ENCODE measurements at regions not wholly inside any gene's neighbourhood (a gene's known extent, or its start where the extent isn't known, plus 50 kb on each side); places are given as distances from the start of the nearest gene placed in this dataset.

GRCh38 chr10:36779238-36779846, 346.1 kb upstream of the ANKRD30A start:
- Histone ChIP-seq H3K9me2 (ENCODE audit: insufficient read depth) (no peaks in the 10 kb centered on the region), H3K36me3 (ENCODE audit: control insufficient read depth in 1 of 2, insufficient read depth in 2 of 2, low read length in 2 of 2) (no peaks in the 10 kb centered on the region), H3K27ac (ENCODE audit: low read depth, low read length) (no peak overlapping the region), H3K9me3 (ENCODE audit: control insufficient read depth in 1 of 2, insufficient read depth in 1 of 2, low read depth in 1 of 2, low read length in 2 of 2) (peaks cover 0 to 4% of the 10 kb centered on the region in 2 experiments; a peak in 3 of 4 replicates), H4K20me1 (ENCODE audit: insufficient read depth) (no peaks in the 10 kb centered on the region), H3K27me3 (ENCODE audit: insufficient read depth, low read length) (no peaks in the 10 kb centered on the region), H3K9ac (ENCODE audit: low read length) (no peak overlapping the region), H2AFZ (ENCODE audit: low read depth, low read length, poor library complexity, severe bottlenecking) (no peak overlapping the region), H3K4me1 (ENCODE audit: control insufficient read depth in 1 of 2, insufficient read depth in 2 of 2, low read length in 2 of 2) (no peaks in the 10 kb centered on the region), H3K4me3 (replicated peaks in 1 of 2; ENCODE audit: low read depth in 1 of 2, low read length in 2 of 2) (no peak overlapping the region), H3K4me2 (ENCODE audit: low read length) (no peak overlapping the region), H3K79me2 (ENCODE audit: insufficient read depth, low read length) (no peaks in the 10 kb centered on the region)
- BruUV-seq (replicated peaks): no TSS peak
- POLR2A ChIA-PET: no interaction called here
- no peak for ATAC-seq
- RAD21 ChIA-PET (ENCODE audit: low non-redundant PET in 1 of 2, low total read pairs in 2 of 2, uncharacterized antibody in 2 of 2, unreplicated experiment in 2 of 2): no interaction called here
- TF ChIP-seq JUND (IDR thresholded peaks at IDR 0.05): no peak
- TF ChIP-seq ELF1 (IDR thresholded peaks at IDR 0.05; ENCODE audit: borderline replicate concordance, low read depth): no peak
- TF ChIP-seq SRF (IDR thresholded peaks at IDR 0.05; ENCODE audit: low read depth): no peak
- no peak for DNase-seq (ENCODE audit: low read depth, low spot score)
- intact Hi-C loops (cut with micrococcal nuclease): no loop called here
- CTCF ChIA-PET: no interaction called here

DNA sequence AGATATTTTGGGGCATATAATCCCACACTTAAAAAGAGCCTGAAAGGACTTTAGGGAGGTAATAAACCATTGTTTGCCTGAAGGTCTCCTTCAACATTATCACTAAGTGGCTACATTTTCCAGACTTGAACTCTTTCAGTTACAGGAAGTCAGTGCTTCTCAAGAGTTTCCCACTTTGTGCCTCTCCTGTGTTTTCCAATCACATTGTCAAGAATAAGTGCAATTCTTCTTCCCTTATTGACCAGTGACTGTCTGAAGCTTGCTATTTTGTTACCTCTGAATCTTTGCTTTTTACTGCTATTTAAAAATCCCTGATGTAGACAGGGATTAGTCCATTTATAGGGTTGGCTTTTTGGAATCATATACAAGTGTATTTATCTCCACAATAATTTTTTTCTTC, 346.7 kb upstream of the ANKRD30A start:
- ATAC-seq: no peak
- CTCF ChIA-PET: no interaction called here
- Histone ChIP-seq H3K9ac (ENCODE audit: low read length) (no peak overlapping the region), H3K9me3 (ENCODE audit: control insufficient read depth in 1 of 2, insufficient read depth in 1 of 2, low read depth in 1 of 2, low read length in 2 of 2) (peaks cover 0 to 4% of the 10 kb centered on the region in 2 experiments; a peak in 3 of 4 replicates), H3K36me3 (ENCODE audit: control insufficient read depth in 1 of 2, insufficient read depth in 2 of 2, low read length in 2 of 2) (no peaks in the 10 kb centered on the region), H3K4me3 (replicated peaks in 1 of 2; ENCODE audit: low read depth in 1 of 2, low read length in 2 of 2) (no peak overlapping the region), H3K9me2 (ENCODE audit: insufficient read depth) (no peaks in the 10 kb centered on the region), H4K20me1 (ENCODE audit: insufficient read depth) (no peaks in the 10 kb centered on the region), H3K27me3 (ENCODE audit: insufficient read depth, low read length) (no peaks in the 10 kb centered on the region), H3K79me2 (ENCODE audit: insufficient read depth, low read length) (no peaks in the 10 kb centered on the region), H3K27ac (ENCODE audit: low read depth, low read length) (no peak overlapping the region), H3K4me2 (ENCODE audit: low read length) (no peak overlapping the region), H3K4me1 (ENCODE audit: control insufficient read depth in 1 of 2, insufficient read depth in 2 of 2, low read length in 2 of 2) (no peaks in the 10 kb centered on the region), H2AFZ (ENCODE audit: low read depth, low read length, poor library complexity, severe bottlenecking) (no peak overlapping the region)
- BruUV-seq (replicated peaks): no TSS peak
- RAD21 ChIA-PET (ENCODE audit: low non-redundant PET in 1 of 2, low total read pairs in 2 of 2, uncharacterized antibody in 2 of 2, unreplicated experiment in 2 of 2): no interaction called here
- no peak for DNase-seq (ENCODE audit: low read depth, low spot score)
- POLR2A ChIA-PET: no interaction called here
- no peak for TF ChIP-seq CEBPB (IDR thresholded peaks at IDR 0.05; ENCODE audit: low read depth)
- no peak for TF ChIP-seq POLR2A (IDR thresholded peaks at IDR 0.05; ENCODE audit: borderline replicate concordance, extremely low read depth, insufficient read depth, insufficient read length)
- TF ChIP-seq, protein P1, sequence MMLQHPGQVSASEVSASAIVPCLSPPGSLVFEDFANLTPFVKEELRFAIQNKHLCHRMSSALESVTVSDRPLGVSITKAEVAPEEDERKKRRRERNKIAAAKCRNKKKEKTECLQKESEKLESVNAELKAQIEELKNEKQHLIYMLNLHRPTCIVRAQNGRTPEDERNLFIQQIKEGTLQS (IDR thresholded peaks at IDR 0.05): no peak
- no peak for TF ChIP-seq CBX3 (IDR thresholded peaks at IDR 0.05; ENCODE audit: low read depth)
- TF ChIP-seq SIN3A (IDR thresholded peaks at IDR 0.05; ENCODE audit: low read depth): no peak
- no peak for TF ChIP-seq ZBTB33 (IDR thresholded peaks at IDR 0.05; ENCODE audit: extremely low read depth, insufficient replicate concordance, low read length)
- intact Hi-C loops (cut with micrococcal nuclease): no loop called here
